ENCODE measurements at regions not wholly inside any gene's neighbourhood (a gene's known extent, or its start where the extent isn't known, plus 50 kb on each side); places are given as distances from the start of the nearest gene placed in this dataset.
A peak's percentile ranks its signal among the peaks of the same experiment; 100 is the strongest.

- TF ChIP-seq CTCF (IDR thresholded peaks at IDR 0.05) (peak in 1 of 6 experiments; percentile 13), POLR2A (IDR thresholded peaks at IDR 0.05) (no peak)
Observed at GRCh38 chr12:92414170-92415070, 268.8 kb upstream of the BTG1 start.

Data from thyroid gland (tissue), 4 donors.